Nucleus accumbens (tissue), 56 donors: ENCODE measurements at regions not wholly inside any gene's neighbourhood (a gene's known extent, or its start where the extent isn't known, plus 50 kb on each side); places are given as distances from the start of the nearest gene placed in this dataset.
"Not testable (repeated sequence)": the region's sequence is repeated elsewhere in the genome, so short reads cannot be mapped to it uniquely, and the experiment has no call there.

Experiments used
- DNase-seq, 56 donors: peaks; one replicate each; lab custom pipeline; 2025; lab: John Stamatoyannopoulos, UW

DNA sequence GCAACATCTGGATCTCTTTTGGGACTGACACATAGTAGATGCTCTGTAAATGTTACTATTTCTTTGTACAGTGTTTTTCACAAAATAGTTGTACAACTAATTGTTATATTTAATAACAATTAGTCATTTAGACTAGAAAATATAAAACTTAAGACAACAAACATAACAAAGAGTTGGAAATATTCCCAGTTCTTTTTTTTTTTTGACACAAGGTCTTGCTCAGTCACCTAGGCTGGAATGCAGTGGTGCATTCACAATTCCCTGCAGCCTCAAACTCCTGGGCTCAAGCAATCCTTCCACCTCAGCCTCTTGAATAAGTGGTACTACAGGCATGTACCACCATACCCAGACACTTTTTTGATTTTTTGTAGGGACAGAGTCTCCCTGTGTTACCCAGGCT lies 105.8 kb downstream of the UTRN start:
- DNase-seq = no peak

DNA sequence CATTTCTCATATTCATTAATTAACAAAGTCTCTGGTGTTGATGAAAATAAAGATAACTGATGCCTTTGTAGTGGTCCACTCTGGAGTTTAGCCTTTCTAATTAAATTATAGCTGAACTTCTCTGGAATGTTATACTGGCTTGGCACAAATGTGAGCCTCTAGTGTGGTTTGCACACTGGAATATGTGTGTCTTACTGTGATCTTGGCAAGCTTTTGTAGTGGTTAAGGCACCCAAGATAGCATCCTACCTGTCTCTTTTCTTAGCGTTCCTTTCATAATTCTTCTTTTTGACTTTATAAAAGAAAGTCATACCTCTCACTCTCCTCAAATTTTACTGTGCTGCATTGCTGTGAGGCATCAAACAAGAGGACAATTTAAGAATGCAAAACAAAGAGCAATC lies 107.4 kb downstream of the UTRN start:
- no peak for DNase-seq

DNA sequence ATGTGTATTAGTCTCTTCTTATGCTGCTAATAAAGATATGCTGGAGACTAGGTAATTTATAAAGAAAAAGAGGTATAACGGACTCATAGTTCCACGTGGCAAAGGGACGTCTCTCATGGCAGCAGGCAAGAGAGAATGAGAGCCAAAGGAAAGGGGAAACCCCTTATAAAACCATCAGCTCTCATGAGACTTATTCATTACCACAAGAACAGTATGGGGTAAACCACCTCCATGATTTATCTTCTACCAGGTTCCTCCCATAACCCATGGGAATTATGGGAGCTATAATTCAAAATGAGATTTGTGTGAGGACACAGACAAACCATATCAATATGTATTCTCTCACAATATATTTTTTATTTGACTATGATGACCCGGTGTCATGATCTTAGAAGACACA lies 109.1 kb downstream of the UTRN start:
- DNase-seq = no peak

DNA sequence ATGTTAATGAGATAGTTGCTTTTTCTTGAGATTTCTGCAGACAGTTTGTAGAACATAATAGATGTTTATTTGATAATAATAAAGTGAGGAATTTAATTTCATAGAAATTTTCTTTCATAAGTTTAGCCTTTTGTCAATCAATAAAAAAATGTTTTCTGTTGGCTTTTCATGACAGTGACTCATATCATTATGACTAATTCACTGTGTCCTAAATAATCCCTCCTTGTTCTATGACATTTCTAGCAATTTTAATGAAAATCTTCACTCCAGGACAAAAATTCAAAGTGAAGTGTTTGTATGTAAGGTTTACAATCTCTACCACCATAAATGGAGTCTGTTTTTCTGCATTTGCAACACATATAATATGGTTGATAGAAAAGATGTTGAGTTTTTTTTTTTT lies 109.9 kb downstream of the UTRN start:
- no peak for DNase-seq

DNA sequence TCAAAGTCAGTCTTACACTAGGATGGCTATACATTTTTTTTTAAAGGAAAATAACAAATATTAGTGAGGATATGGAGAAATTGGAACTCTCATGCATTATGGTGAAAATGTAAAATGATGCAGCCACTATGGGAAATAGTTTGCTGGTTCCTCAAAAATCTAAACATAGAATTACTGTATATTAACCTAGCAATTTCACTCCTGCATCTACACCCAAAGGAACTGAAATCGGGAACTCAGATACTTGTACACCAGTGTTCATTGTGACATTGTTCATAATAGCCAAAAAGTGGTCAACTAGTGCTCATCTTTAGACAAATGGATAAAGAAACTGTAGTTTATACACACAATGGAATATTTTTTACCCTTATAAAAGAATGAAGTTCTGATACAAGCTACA lies 110.7 kb downstream of the UTRN start:
- DNase-seq = no peak

DNA sequence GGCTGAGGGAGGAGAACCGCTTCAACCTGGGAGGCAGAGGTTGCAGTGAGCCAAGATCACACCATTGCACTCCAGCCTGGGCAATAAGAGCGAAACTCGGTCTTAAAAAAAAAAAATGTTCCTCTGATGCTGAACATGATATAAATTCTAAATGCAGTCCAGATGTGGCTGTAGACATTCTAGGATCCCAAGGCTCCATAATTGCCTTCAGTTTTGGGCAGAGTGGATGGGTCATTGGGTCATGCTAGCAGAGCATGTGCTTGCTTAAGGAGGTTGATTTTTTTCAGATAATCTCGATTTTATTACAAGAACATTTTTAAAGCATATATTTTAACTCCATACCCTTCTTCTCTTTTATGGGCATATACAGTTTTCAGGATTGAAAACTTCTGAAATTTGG lies 112.0 kb downstream of the UTRN start:
- no peak for DNase-seq

DNA sequence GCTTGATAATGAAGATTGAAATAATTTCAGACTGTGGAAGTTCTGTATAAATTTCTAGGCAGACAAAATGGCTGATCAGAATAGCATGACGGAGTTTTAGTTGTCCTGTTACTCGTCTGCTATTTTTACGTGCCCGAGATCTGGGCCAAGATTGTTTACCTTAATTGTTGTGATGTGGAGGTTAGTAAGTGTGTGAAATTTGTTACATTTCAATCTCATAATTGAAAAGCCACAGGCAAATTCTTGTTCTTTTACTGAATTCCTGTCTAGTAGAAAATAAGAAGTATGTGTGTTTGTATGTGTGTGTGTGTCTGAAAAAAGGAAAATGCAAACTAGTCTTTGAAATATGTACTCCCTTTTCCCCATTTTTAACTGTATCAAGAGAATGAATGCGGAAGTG lies 115.2 kb downstream of the UTRN start:
- no peak for DNase-seq

DNA sequence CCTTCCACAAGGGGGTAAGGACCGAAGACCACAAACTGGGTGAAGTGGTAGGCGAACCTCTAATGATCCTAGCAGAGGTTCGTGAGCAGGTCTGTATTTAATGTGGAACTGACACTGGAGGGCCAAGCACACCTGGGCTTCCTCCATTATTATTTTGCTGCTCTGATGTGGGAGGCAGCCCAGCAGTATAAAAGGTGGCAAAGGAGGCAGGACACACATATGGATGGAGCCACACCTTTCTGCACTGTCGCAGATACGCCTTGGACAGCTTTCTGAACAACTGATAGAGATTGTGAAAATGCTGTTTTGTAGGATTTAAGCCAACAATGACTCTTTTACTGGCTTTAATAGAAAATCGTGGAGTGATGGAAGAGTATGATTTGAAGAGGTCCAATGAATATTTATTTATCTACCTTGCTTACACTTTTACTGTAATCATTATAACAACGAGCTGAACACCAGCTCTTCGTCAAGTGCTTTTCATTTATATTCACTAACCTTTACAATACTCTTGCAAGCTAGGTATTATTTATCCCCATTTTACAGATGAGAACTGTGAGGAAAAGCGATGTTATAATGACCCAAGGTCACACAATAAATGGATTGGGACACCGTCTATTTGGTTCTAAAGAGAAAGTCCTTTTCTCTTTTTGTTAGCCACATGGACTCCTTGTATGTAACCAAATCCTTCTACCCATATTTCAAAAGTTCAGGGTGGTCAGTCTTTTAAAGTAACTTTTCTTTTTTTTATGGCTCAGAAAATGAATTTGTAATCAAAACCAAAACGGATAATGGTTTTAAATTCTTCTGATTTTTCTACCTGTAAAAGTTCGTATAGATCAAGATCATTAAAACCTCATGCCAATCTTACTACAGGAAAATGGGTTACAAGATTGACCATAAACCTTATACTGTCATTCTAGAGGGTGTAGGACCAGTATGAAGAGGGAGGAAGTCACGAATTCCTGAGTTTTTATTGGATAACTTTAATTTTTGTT lies 116.9 kb downstream of the UTRN start:
- no peak for DNase-seq

DNA sequence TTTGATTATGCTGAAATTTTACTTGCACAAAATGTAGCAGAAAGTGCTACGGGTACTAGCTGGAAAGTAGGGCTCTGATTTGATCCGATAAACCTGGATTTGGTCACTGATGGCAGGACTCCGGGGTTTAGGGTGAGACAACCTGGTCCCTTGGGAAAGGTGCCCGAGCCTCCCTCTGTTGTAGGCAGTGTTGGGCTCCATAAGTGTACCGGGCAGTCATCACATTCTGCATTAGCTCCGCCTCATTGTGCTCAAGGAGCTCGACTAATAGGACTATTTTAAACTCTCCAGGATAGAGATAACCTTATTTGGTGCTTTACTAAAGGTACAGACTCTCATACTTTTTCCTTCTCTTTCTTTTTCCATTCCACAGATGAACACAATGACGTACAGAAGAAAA lies 117.6 kb downstream of the UTRN start:
- no peak for DNase-seq

DNA sequence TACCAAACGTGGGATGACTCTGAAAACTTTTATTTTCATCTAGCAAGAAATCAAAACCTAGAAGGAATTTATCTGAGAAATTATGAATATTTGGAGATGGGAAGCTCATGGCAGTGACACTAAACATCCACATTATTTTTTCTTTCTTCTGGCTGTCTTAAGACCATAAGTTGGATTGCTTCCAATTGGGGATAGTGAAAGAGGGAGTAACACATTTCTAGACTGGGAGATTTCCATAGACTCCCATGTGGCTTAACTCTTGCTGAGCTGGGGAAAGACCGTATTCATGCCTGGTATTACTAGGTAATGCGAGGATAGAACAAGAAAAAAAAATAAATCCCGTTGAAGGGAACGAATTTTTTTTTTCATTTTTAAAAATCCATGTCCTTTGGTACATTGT lies 120.0 kb downstream of the UTRN start:
- DNase-seq = no peak

DNA sequence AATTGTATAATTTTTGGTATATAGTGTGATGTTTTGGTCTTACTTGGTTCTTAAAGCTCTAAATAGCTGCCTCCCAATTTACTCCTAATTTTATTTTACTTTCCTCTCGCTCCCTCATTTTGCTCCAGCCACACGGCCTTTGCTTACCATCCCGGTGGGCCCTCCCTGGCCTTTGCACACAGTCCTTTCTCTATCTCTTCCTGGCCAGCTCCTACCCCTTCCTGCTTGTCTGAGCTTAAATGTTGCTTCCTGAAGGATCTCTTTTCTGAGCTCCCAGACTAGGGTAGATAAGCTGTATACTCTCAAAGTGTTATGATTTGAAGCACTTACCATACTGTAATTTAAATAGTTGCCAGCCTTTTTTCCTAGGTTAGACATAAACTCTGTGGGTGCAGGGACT lies 121.7 kb downstream of the UTRN start:
- DNase-seq = no peak

DNA sequence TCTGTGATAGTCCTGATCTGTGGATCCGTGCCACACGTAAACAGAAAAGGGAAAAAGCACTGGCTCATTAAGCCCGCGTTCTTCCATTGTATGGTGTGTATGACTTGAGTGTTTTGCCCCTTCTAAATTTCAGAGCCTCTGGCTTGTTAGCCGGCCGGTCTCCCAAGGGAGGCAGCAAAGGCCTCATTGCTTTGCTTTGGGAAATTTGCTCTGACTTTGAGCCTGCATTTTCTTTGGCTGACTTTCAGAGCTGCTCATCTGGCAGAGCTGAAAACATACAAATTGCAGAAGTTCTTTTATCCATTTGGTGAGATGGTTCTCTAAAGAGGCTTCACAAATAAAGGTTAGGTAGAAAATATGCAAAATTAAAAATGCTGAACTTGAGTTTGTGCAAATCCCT lies 123.0 kb downstream of the UTRN start:
- DNase-seq = no peak

DNA sequence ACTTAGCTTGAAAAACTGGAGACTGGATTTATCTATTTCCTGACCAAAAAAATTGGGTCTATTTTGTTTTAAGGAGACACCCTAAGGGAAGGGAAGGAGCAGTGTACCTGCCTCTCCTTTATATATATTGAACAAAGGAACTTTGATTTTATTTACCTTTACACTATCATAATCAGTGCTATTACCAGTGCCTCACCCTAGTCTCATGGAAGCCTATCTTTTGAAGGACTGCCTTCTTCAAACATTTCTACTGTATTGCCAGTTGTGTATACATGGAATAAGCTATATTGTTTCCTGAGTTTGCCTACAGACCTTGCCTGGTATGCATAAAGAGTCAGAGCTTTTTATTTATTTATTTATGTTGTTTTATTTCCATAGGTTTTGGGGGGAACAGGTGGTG lies 124.9 kb downstream of the UTRN start:
- DNase-seq = no peak

DNA sequence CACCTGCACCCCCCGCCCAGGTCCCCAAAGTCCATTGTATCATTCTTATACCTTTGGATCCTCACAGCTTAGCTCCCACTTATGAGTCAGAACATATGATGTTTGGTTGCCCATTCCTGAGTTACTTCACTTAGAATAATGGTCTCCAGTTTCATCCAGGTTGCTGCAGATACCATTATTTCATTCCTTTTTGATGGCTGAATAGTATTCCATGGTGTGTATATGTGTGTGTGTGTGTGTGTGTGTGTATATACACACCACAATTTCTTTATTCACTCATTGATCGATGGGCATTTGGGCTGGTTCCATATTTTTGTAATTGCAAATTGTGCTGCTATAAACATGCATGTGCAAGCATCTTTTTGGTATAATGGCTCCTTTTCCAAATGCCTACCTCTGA lies 125.4 kb downstream of the UTRN start:
- DNase-seq = not testable (repeated sequence)

DNA sequence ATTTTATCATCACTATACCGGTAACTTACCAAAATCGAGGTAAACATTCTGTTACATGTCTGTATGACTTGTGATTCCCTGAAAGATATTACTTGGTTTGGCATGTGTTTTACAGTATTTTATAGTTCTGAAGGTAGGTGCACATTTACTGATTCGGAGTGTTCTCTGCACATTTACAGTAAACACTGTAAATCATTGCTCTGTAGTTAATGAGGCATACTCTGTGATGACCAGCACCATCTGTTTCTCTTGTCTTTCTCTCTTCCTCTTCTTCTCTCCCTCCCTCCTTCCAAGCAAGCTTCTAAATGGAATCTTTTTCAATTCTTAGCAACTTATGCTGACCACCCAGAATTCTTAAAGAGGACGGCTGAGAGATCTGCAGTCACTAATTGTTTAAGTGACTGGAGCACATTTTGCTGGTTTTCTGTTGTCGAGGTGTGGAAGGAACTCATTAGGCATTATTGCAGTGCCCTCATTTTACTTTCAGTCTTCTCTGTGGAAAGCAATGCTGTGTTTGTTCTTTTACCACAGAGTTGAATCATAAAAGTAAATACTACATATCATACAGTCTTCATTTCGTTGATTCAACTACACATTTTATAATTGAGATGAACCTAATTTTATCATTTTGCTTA lies 126.5 kb downstream of the UTRN start:
- DNase-seq = no peak

DNA sequence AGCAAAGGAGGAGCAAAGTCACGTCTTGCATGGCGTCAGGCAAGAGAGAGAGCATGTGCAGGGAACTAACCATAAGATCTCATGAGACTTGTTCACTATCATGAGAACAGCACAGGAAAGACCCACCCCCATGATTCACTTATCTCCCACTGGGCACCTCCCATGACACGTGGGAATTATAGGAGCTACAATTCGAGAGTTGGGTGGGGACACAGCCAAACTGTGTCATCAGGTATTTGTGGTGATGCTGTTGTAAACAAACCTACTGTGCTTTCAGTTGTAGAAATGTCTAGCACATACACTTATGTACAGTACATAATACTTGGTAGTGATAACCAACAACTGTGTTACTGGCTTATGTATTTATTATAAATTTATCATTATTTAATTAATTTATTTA lies 128.3 kb downstream of the UTRN start:
- no peak for DNase-seq

DNA sequence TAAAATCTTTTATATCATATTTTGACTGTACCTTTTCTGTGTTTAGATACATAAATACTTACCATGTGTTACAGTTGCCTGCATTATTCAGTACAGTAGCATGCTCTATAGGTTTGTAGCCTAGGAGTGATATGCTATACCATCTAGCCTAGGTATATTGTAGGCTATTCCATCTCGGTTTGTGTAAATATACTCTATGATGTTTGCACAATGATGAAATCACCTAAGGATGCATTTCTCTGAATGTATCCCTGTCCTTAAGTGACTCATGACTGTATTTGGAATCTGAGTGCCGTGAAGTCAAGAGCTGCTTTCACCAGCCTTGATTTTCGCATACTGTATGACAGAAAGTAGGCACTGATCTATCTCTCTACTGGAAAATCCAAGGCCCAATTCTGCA lies 129.9 kb downstream of the UTRN start:
- DNase-seq = no peak

DNA sequence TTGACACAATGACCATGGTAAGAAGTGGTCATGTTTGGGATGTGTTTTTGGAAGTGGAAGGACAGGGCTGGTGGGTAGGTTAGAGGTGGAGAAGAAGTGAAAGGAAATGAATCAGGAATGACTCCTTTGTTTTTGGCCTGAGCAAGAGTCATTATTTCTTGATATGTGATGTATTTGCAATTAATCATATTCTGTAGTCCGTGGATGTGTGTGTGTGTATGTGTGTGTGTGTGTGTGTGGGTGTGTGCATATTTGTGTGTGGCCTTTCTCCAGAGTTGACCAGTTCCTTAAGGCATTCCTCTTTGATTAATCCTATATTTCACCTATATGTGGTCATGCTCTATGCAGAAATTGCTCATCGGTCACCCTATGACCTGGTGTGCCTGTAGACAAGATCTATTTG lies 130.7 kb downstream of the UTRN start:
- no peak for DNase-seq

DNA sequence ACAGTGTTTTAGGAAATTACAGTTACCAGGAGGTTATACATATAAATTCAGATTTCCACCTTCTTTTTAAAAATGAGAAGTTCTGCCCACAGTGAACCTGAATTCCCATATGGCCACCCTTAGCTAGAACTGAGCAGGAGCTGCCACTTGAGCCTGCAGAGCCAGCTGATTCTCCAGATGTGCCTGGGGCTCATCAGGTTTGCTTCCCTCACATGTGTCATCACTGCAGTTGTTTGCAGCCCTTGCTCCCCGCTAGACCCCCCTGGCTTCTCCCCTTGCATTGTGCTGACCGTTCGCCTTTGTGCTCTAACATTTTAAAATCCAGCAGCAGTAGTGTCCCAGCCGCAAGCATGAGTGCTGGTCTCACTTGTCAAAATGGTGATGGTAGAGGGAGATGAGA lies 131.1 kb downstream of the UTRN start:
- no peak for DNase-seq

DNA sequence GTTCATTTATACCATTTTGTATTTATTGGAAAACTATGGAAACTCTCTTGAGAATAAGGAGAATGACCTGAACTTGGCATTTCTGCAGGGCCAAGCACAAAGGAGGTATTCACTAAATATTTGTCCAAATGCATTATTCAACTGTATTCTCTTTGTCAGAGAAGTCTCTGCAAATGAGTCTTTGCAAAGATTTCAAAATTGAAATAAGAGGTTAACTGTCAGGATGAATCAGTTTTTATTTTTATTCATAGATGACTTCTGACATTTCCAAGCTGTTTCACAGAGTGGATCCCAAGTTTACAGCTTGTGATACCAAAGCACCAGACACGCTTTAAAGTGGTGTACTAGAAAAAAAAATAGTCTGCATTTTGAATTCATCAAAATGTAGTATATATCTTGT lies 131.6 kb downstream of the UTRN start:
- no peak for DNase-seq

DNA sequence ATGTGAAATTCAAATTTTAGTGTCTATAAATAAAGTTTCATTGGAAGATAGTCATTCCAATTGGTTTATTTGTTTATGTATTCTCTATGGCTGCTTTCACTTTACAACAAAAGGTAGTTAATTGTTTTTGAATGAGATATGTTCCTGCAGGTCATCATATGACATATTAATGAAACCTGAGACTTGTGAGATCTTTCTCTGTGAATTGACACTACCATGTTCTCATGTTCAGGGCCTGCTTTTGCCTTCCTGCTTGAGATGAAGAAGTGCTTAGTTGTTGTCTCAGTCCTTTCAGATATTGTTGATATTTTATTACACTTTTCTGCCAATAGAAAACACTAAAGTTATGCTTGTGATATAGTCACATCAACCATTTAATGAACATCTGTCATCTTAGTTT lies 132.5 kb downstream of the UTRN start:
- DNase-seq = no peak

DNA sequence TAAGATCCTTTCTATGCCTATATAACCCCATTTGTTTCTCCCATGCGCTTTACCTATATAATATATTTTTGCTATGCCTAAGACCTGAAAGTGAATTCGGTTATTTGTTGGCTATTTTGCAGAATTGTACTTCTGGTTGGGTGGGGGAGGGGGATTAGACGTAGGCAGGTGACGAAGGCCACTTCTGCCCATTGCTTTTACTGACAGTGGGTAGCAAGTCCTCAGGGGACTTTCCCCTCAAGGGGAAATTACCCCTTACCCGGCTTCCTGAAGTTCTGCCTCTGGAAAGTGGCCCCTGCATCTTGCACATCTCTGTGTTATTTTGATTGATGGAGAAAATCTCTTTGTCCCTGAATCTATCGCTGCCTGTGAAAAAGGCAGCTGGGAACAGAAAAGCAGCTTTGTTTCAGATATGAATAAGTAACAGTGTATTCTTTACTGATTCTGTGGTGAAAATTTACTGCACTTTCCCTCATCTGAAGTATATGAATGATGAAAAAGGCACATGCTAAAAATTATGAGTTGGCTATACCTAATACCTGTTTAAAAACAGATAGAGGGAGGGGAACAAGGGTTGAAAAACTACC lies 133.9 kb downstream of the UTRN start:
- DNase-seq = no peak
